Sigmoid colon (tissue), 4 donors: ENCODE measurements at regions not wholly inside any gene's neighbourhood (a gene's known extent, or its start where the extent isn't known, plus 50 kb on each side); places are given as distances from the start of the nearest gene placed in this dataset.

ENCODE experiments used
- EP300 ChIP-seq, 4 donors: sonication (generic); formaldehyde crosslinking; IDR thresholded peaks; one replicate each; pipeline ENCODE4 v1.6.1; 2017; ENCODE audit warnings: antibody characterized with exemption in 4 of 4
- POLR2A ChIP-seq, 2 donors: fragments of 450-650 bp; IDR thresholded peaks; one replicate each; pipeline ENCODE4 v1.6.1; 2016; ENCODE audit warnings: antibody characterized with exemption in 2 of 2, mild to moderate bottlenecking in 2 of 2, moderate library complexity in 2 of 2
- POLR2AphosphoS5 ChIP-seq, 4 donors: sonication (generic); formaldehyde crosslinking; IDR thresholded peaks; one replicate each; pipeline ENCODE4 v1.6.1; 2017; ENCODE audit warnings: antibody characterized with exemption in 4 of 4
- TF ChIP-seq, protein P1 (sequence below), 4 experiments: fragments of 450-650 bp in 3 of 4; fragments of 200-600 bp in 1 of 4; IDR thresholded peaks; one replicate each; pipeline ENCODE4 v1.5.1; 2016 to 2019; ENCODE audit warnings: antibody characterized with exemption in 4 of 4, mild to moderate bottlenecking in 3 of 4, moderate library complexity in 2 of 4

GRCh38 chr14:26180221-26180620 is 417.6 kb downstream of the NOVA1 start:
- TF ChIP-seq, protein P1, sequence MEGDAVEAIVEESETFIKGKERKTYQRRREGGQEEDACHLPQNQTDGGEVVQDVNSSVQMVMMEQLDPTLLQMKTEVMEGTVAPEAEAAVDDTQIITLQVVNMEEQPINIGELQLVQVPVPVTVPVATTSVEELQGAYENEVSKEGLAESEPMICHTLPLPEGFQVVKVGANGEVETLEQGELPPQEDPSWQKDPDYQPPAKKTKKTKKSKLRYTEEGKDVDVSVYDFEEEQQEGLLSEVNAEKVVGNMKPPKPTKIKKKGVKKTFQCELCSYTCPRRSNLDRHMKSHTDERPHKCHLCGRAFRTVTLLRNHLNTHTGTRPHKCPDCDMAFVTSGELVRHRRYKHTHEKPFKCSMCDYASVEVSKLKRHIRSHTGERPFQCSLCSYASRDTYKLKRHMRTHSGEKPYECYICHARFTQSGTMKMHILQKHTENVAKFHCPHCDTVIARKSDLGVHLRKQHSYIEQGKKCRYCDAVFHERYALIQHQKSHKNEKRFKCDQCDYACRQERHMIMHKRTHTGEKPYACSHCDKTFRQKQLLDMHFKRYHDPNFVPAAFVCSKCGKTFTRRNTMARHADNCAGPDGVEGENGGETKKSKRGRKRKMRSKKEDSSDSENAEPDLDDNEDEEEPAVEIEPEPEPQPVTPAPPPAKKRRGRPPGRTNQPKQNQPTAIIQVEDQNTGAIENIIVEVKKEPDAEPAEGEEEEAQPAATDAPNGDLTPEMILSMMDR (IDR thresholded peaks at IDR 0.05) = no peak
- TF ChIP-seq POLR2AphosphoS5 (IDR thresholded peaks at IDR 0.05) (no peak), POLR2A (IDR thresholded peaks at IDR 0.05) (no peak), EP300 (IDR thresholded peaks at IDR 0.05) (no peak)
